DOHH2 (cell line): ENCODE measurements at regions not wholly inside any gene's neighbourhood (a gene's known extent, or its start where the extent isn't known, plus 50 kb on each side); places are given as distances from the start of the nearest gene placed in this dataset.

Source experiments
- H3F3A ChIP-seq: fragments of 200-600 bp; sonication (generic), shearing (Covaris generic); 2 replicates; pipeline ENCODE4 v1.6.0; 2016; ENCODE audit warnings: antibody characterized with exemption, mild to moderate bottlenecking; ENCODE audit not compliant: control insufficient read depth, insufficient read depth
- H3K27ac ChIP-seq: fragments of 200-600 bp; sonication (generic); 2 replicates; pipeline ENCODE4 v1.5.1; 2014; ENCODE audit warnings: low read depth, mild to moderate bottlenecking, low read length, moderate library complexity
- H3K27me3 ChIP-seq: fragments of 200-600 bp; sonication (generic); 2 replicates; pipeline ENCODE4 v1.6.1; 2014; ENCODE audit warnings: mild to moderate bottlenecking, low read length, mixed read lengths; ENCODE audit not compliant: control insufficient read depth
- H3K36me3 ChIP-seq: fragments of 200-600 bp; sonication (generic); 2 replicates; pipeline ENCODE4 v1.6.1; 2014; ENCODE audit warnings: mild to moderate bottlenecking, low read length, moderate library complexity, mixed read lengths; ENCODE audit not compliant: control insufficient read depth
- H3K4me1 ChIP-seq: fragments of 200-600 bp; sonication (generic); 2 replicates; pipeline ENCODE4 v1.6.1; 2014; ENCODE audit warnings: mild to moderate bottlenecking, low read length, mixed read lengths; ENCODE audit not compliant: control insufficient read depth
- H3K4me2 ChIP-seq: fragments of 200-600 bp; sonication (generic); 2 replicates; pipeline ENCODE4 v1.6.0; 2014; ENCODE audit warnings: mild to moderate bottlenecking, low read length, moderate library complexity
- H3K4me3 ChIP-seq: fragments of 200-600 bp; sonication (generic); 2 replicates; pipeline ENCODE4 v1.5.1; 2014; ENCODE audit warnings: mild to moderate bottlenecking, low read length, mixed read lengths
- H3K79me2 ChIP-seq: fragments of 200-600 bp; sonication (generic); 2 replicates; pipeline ENCODE4 v1.6.1; 2014; ENCODE audit warnings: mild to moderate bottlenecking, low read length, mixed read lengths; ENCODE audit not compliant: control insufficient read depth
- H3K9me2 ChIP-seq: fragments of 200-600 bp; sonication (generic); replicated peaks from 2 replicates; pipeline ENCODE4 v1.6.1; 2014; ENCODE audit warnings: mild to moderate bottlenecking, low read length, mixed read lengths; ENCODE audit not compliant: control insufficient read depth
- H3K9me3 ChIP-seq: fragments of 200-600 bp; sonication (generic); 2 replicates; pipeline ENCODE4 v1.6.1; 2014; ENCODE audit warnings: antibody characterized with exemption, low read length, mixed read lengths; ENCODE audit not compliant: control insufficient read depth, insufficient read depth
- H4K20me1 ChIP-seq: fragments of 200-600 bp; sonication (generic); 2 replicates; pipeline ENCODE4 v1.6.0; 2014; ENCODE audit warnings: low read depth, mild to moderate bottlenecking, antibody characterized with exemption, low read length, moderate library complexity; ENCODE audit not compliant: control insufficient read depth, insufficient read depth
- CTCF ChIP-seq: fragments of 200-600 bp; sonication (generic); IDR thresholded peaks from one replicate; pipeline ENCODE4 v1.5.1; 2014; ENCODE audit warnings: antibody characterized with exemption, mild to moderate bottlenecking, low read depth, low read length; ENCODE audit not compliant: poor library complexity, severe bottlenecking
- EZH2phosphoT487 ChIP-seq: fragments of 200-600 bp; sonication (generic); IDR thresholded peaks from 2 replicates; pipeline ENCODE4 v1.6.1; 2017; ENCODE audit warnings: borderline replicate concordance, mild to moderate bottlenecking, antibody characterized with exemption, low read length, moderate library complexity, mixed read lengths

GRCh38 chr4:115711575-115711974 is 598.2 kb upstream of the NDST4 start:
- no peaks in the 10 kb centered on the region for H3K36me3 ChIP-seq
- H3K4me2 ChIP-seq = no peak overlapping the region
- H3K79me2 ChIP-seq = no peaks in the 10 kb centered on the region
- H3K9me2 ChIP-seq = no peaks in the 10 kb centered on the region
- no peak overlapping the region for H3K4me3 ChIP-seq
- no peaks in the 10 kb centered on the region for H3K4me1 ChIP-seq
- H3K27me3 ChIP-seq = no peaks in the 10 kb centered on the region
- no peak overlapping the region for H3K27ac ChIP-seq
- no peaks in the 10 kb centered on the region for H4K20me1 ChIP-seq
- no peaks in the 10 kb centered on the region for H3F3A ChIP-seq
- no peak for TF ChIP-seq EZH2phosphoT487
- no peak for TF ChIP-seq CTCF
- peaks cover 4% of the 10 kb centered on the region; the same call in 1 of the 2 replicates for H3K9me3 ChIP-seq

- Histone ChIP-seq H3K36me3 (no peaks in the 10 kb centered on the region), H3K9me2 (no peaks in the 10 kb centered on the region), H3K4me1 (no peaks in the 10 kb centered on the region), H3K27me3 (no peaks in the 10 kb centered on the region), H4K20me1 (no peaks in the 10 kb centered on the region), H3F3A (no peaks in the 10 kb centered on the region), H3K4me3 (no peak overlapping the region), H3K79me2 (no peaks in the 10 kb centered on the region), H3K4me2 (no peak overlapping the region), H3K9me3 (no peaks in the 10 kb centered on the region), H3K27ac (no peak overlapping the region)
- TF ChIP-seq CTCF = no peak
- no peak for TF ChIP-seq EZH2phosphoT487
Measured at GRCh38 chr4:115688961-115689360, 575.5 kb upstream of the NDST4 start.

GRCh38 chr4:115687052-115687755 is 573.8 kb upstream of the NDST4 start:
- no peak overlapping the region for H3K27ac ChIP-seq
- H3K4me1 ChIP-seq = no peaks in the 10 kb centered on the region
- no peaks in the 10 kb centered on the region for H3K9me2 ChIP-seq
- no peaks in the 10 kb centered on the region for H3K79me2 ChIP-seq
- H3K4me2 ChIP-seq = no peak overlapping the region
- no peak overlapping the region for H3K4me3 ChIP-seq
- H4K20me1 ChIP-seq = no peaks in the 10 kb centered on the region
- H3K36me3 ChIP-seq = no peaks in the 10 kb centered on the region
- TF ChIP-seq CTCF (no peak), EZH2phosphoT487 (no peak)
- H3F3A ChIP-seq = no peaks in the 10 kb centered on the region
- H3K27me3 ChIP-seq = no peaks in the 10 kb centered on the region
- no peaks in the 10 kb centered on the region for H3K9me3 ChIP-seq
